Neural cell (in vitro differentiated cells): ENCODE measurements at regions not wholly inside any gene's neighbourhood (a gene's known extent, or its start where the extent isn't known, plus 50 kb on each side); places are given as distances from the start of the nearest gene placed in this dataset.

ENCODE experiments used
- H2AFZ ChIP-seq: fragments of 200-600, 300-800 bp; sonication (generic), shearing (Covaris generic); 2 replicates; pipeline ENCODE4 v1.6.0; 2014; ENCODE audit warnings: low read depth, mild to moderate bottlenecking, antibody characterized with exemption, low read length, moderate library complexity
- H3F3A ChIP-seq: fragments of 200-600 bp; shearing (Covaris generic); 2 replicates; pipeline ENCODE4 v1.6.1; 2016; ENCODE audit warnings: mild to moderate bottlenecking, moderate library complexity, mixed read lengths, antibody characterized with exemption, low read length; ENCODE audit not compliant: insufficient read depth, poor library complexity, severe bottlenecking
- H3K27ac ChIP-seq: fragments of 200-600, 300-800 bp; sonication (generic), shearing (Covaris generic); 2 replicates; pipeline ENCODE4 v1.5.1; 2014; ENCODE audit warnings: mild to moderate bottlenecking, low read length, moderate library complexity
- H3K27me3 ChIP-seq: fragments of 300-800, 200-600 bp; sonication (generic), shearing (Covaris generic); 2 replicates; pipeline ENCODE4 v1.6.0; 2014; ENCODE audit warnings: mild to moderate bottlenecking, low read depth, low read length, moderate library complexity; ENCODE audit not compliant: insufficient read depth
- H3K36me3 ChIP-seq: fragments of 300-800, 200-600 bp; sonication (generic), shearing (Covaris generic); 2 replicates; pipeline ENCODE4 v1.5.1; 2014; ENCODE audit warnings: mild to moderate bottlenecking, antibody characterized with exemption, low read length, moderate library complexity; ENCODE audit not compliant: insufficient read depth
- H3K4me2 ChIP-seq: fragments of 300-800, 200-600 bp; sonication (generic), shearing (Covaris generic); 2 replicates; pipeline ENCODE4 v1.6.0; 2014; ENCODE audit warnings: mild to moderate bottlenecking, low read length
- H3K4me3 ChIP-seq: fragments of 300-800, 200-600 bp; sonication (generic), shearing (Covaris generic); 2 replicates; pipeline ENCODE4 v1.5.1; 2014; ENCODE audit warnings: mild to moderate bottlenecking, low read length, moderate library complexity
- H3K79me2 ChIP-seq: fragments of 200-600 bp; shearing (Covaris generic); replicated peaks from 2 replicates; pipeline ENCODE4 v1.6.0; 2014; ENCODE audit warnings: mild to moderate bottlenecking, low read length, moderate library complexity; ENCODE audit not compliant: insufficient read depth
- H3K9ac ChIP-seq: fragments of 300-800, 200-600 bp; sonication (generic), shearing (Covaris generic); 2 replicates; pipeline ENCODE4 v1.6.1; 2016; ENCODE audit warnings: mild to moderate bottlenecking, low read length, mixed read lengths
- H3K9me2 ChIP-seq: fragments of 200-600 bp; shearing (Covaris generic); 2 replicates; pipeline ENCODE4 v1.6.1; 2016; ENCODE audit warnings: mild to moderate bottlenecking, low read length, mixed read lengths; ENCODE audit not compliant: insufficient read depth
- H3K9me3 ChIP-seq: fragments of 200-600, 300-800 bp; sonication (generic), shearing (Covaris generic); 2 replicates; pipeline ENCODE4 v1.6.1; 2016; ENCODE audit warnings: mild to moderate bottlenecking, mixed run types, low read length, moderate library complexity, mixed read lengths
- H4K20me1 ChIP-seq: fragments of 200-600 bp; shearing (Covaris generic); 2 replicates; pipeline ENCODE4 v1.6.1; 2016; ENCODE audit warnings: mild to moderate bottlenecking, mixed run types; ENCODE audit not compliant: insufficient read depth
- CTCF ChIP-seq: fragments of 450-650 bp; IDR thresholded peaks from 2 replicates; pipeline ENCODE4 v1.5.1; 2014; ENCODE audit warnings: antibody characterized with exemption, mild to moderate bottlenecking, moderate library complexity; ENCODE audit not compliant: poor library complexity, severe bottlenecking
- EP300 ChIP-seq: fragments of 450-650 bp; conservative IDR thresholded peaks from 2 replicates; pipeline ENCODE4 v1.6.1; 2014; ENCODE audit warnings: antibody characterized with exemption, mild to moderate bottlenecking, moderate library complexity; ENCODE audit not compliant: poor library complexity, severe bottlenecking
- EZH2 ChIP-seq: fragments of 200-600, 300-800 bp; shearing (Covaris generic), sonication (generic); IDR thresholded peaks from 2 replicates; pipeline ENCODE4 v1.6.1; 2014; ENCODE audit warnings: antibody characterized with exemption, low read length, borderline replicate concordance, mild to moderate bottlenecking; ENCODE audit not compliant: insufficient read depth, poor library complexity, severe bottlenecking
- MXI1 ChIP-seq: fragments of 450-650 bp; conservative IDR thresholded peaks from 2 replicates; pipeline ENCODE4 v1.6.1; 2014; ENCODE audit warnings: antibody characterized with exemption, mild to moderate bottlenecking; ENCODE audit not compliant: poor library complexity, severe bottlenecking
- POLR2AphosphoS5 ChIP-seq: IDR thresholded peaks from 2 replicates; pipeline ENCODE4 v1.6.1; 2012
- RAD21 ChIP-seq: fragments of 450-650 bp; conservative IDR thresholded peaks from 2 replicates; pipeline ENCODE4 v1.6.1; 2014; ENCODE audit warnings: antibody characterized with exemption, mild to moderate bottlenecking, moderate library complexity
- SMC3 ChIP-seq: fragments of 450-650 bp; conservative IDR thresholded peaks from 2 replicates; pipeline ENCODE4 v1.6.1; 2014; ENCODE audit warnings: antibody characterized with exemption, mild to moderate bottlenecking, moderate library complexity; ENCODE audit not compliant: poor library complexity
- TAF1 ChIP-seq: IDR thresholded peaks from 2 replicates; pipeline ENCODE4 v1.6.1; 2012; ENCODE audit warnings: low read depth
- TF ChIP-seq, protein P1 (sequence below): IDR thresholded peaks from 2 replicates; pipeline ENCODE4 v1.6.1; 2012; ENCODE audit warnings: borderline replicate concordance

DNA sequence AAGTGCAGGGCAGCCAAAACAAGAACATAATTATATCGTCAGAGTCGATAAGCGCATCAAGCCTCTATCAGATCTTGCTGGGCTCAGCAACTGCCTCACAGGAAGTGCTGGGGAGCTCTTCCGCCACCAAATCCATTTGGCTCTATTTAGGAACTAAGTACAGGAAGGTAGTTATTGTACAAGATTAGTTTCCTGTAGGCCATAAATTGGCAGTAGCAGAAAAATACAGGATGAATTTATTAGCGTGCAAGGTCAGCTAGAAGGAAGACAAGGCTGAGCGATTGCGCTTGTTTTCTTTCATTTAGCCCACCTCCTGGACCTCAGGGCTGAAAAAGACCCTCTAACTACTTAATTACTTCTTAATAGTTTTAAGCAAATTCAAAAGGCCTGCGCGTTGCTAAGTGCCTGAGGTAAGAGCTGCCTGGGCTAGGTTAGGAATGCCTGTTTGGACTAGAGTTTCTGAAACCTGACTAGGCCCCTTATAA, 118.5 kb downstream of the IRS2 start:
- Histone ChIP-seq H3K27me3 (no peaks in the 10 kb centered on the region), H3F3A (no peaks in the 10 kb centered on the region), H3K9me2 (no peaks in the 10 kb centered on the region), H3K4me2 (no peak overlapping the region), H3K9ac (no peak overlapping the region), H3K79me2 (no peaks in the 10 kb centered on the region), H2AFZ (no peak overlapping the region), H3K4me3 (no peak overlapping the region), H4K20me1 (no peaks in the 10 kb centered on the region), H3K9me3 (no peaks in the 10 kb centered on the region), H3K36me3 (no peaks in the 10 kb centered on the region), H3K27ac (no peak overlapping the region)
- TF ChIP-seq SMC3 (no peak), RAD21 (no peak), TAF1 (no peak), POLR2AphosphoS5 (no peak), CTCF (no peak), EP300 (no peak), MXI1 (no peak), EZH2 (no peak)
- TF ChIP-seq, protein P1, sequence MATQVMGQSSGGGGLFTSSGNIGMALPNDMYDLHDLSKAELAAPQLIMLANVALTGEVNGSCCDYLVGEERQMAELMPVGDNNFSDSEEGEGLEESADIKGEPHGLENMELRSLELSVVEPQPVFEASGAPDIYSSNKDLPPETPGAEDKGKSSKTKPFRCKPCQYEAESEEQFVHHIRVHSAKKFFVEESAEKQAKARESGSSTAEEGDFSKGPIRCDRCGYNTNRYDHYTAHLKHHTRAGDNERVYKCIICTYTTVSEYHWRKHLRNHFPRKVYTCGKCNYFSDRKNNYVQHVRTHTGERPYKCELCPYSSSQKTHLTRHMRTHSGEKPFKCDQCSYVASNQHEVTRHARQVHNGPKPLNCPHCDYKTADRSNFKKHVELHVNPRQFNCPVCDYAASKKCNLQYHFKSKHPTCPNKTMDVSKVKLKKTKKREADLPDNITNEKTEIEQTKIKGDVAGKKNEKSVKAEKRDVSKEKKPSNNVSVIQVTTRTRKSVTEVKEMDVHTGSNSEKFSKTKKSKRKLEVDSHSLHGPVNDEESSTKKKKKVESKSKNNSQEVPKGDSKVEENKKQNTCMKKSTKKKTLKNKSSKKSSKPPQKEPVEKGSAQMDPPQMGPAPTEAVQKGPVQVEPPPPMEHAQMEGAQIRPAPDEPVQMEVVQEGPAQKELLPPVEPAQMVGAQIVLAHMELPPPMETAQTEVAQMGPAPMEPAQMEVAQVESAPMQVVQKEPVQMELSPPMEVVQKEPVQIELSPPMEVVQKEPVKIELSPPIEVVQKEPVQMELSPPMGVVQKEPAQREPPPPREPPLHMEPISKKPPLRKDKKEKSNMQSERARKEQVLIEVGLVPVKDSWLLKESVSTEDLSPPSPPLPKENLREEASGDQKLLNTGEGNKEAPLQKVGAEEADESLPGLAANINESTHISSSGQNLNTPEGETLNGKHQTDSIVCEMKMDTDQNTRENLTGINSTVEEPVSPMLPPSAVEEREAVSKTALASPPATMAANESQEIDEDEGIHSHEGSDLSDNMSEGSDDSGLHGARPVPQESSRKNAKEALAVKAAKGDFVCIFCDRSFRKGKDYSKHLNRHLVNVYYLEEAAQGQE, result no peak

DNA sequence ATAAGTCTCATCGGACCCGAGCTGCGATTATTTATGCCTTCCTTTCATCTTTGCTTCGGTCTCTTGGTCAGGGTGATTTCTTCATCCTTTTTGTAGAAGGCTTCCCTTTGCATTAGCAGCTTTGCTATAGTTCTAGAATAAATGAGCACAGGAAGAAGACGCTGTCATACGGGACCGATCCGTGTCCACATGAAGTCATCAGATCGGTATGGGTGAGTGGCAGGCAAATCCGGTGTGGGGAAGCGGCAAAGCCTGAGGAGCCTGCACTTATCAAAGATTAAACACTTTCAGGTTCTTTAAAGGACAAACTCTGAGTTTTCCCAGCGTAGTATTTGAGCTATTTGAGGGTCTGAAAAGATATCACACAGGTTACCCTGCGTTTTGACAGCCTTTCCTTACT, 119.3 kb downstream of the IRS2 start:
- TF ChIP-seq POLR2AphosphoS5, result no peak
- TF ChIP-seq TAF1, result no peak
- no peak for TF ChIP-seq RAD21
- TF ChIP-seq, protein P1, result no peak
- no peak for TF ChIP-seq EZH2
- no peak for TF ChIP-seq CTCF
- TF ChIP-seq SMC3, result no peak
- TF ChIP-seq EP300, result no peak
- no peak for TF ChIP-seq MXI1
- Histone ChIP-seq H3K9ac (no peak overlapping the region), H3K4me3 (no peak overlapping the region), H2AFZ (no peak overlapping the region), H3K27ac (no peak overlapping the region), H3F3A (no peaks in the 10 kb centered on the region), H3K27me3 (no peaks in the 10 kb centered on the region), H3K9me3 (no peaks in the 10 kb centered on the region), H3K4me2 (no peak overlapping the region), H4K20me1 (no peaks in the 10 kb centered on the region), H3K36me3 (no peaks in the 10 kb centered on the region), H3K9me2 (no peaks in the 10 kb centered on the region), H3K79me2 (no peaks in the 10 kb centered on the region)
